B cell (primary cell): ENCODE measurements at regions not wholly inside any gene's neighbourhood (a gene's known extent, or its start where the extent isn't known, plus 50 kb on each side); places are given as distances from the start of the nearest gene placed in this dataset.

ENCODE experiments used
- ATAC-seq: fragments of 200-7000 bp; cut with Tn5 transposase; one replicate; pipeline ENCODE4 v1.10.0; 2021; ENCODE audit warnings: low read depth, mild to moderate bottlenecking, moderate number of reproducible peaks, moderate library complexity
- CTCF ChIA-PET: fragments of 350-600 bp; sonication (Branson Sonifier 250); formaldehyde crosslinking; loops from one replicate; lab custom pipeline; 2021; ENCODE audit warnings: antibody characterized with exemption, inconsistent platforms; lab: Charles Lee
- POLR2A ChIA-PET: fragments of 350-600 bp; sonication (Branson Sonifier 250); formaldehyde crosslinking; loops from one replicate; lab custom pipeline; 2021; ENCODE audit warnings: antibody characterized with exemption; lab: Charles Lee
- DNase-seq: peaks from one replicate; pipeline ENCODE4 v3.0.0; 2013
- H2AFZ ChIP-seq: 2 replicates; pipeline ENCODE4 v1.6.1; 2012; ENCODE audit warnings: mild to moderate bottlenecking, low read depth, low read length; ENCODE audit not compliant: insufficient read depth, poor library complexity, severe bottlenecking
- H3K27ac ChIP-seq, 2 donors: 1 replicate in 1 of 2; 2 replicates in 1 of 2; pipeline ENCODE4 v1.5.1; 2012 to 2013; ENCODE audit warnings: low read length in 2 of 2, mild to moderate bottlenecking in 2 of 2, moderate library complexity in 1 of 2
- H3K27me3 ChIP-seq, 4 experiments: fragments of 200-600 bp in 1 of 4; sonication (generic) in 1 of 4; replicated peaks in 1 of 4; 1 replicate in 2 of 4; 2 replicates in 2 of 4; pipeline versions ENCODE4 v1.6.1 to v1.7.0; 2013 to 2016; ENCODE audit warnings: low read length in 3 of 4, mild to moderate bottlenecking in 2 of 4, mixed read lengths in 1 of 4, moderate library complexity in 1 of 4; ENCODE audit not compliant: insufficient read depth in 4 of 4, control insufficient read depth in 3 of 4; ENCODE audit errors: control extremely low read depth in 1 of 4
- H3K36me3 ChIP-seq, 2 experiments: replicated peaks in 1 of 2; 1 replicate in 1 of 2; 2 replicates in 1 of 2; pipeline versions ENCODE4 v1.6.1 to v1.7.1; 2013; ENCODE audit warnings: low read length in 1 of 2; ENCODE audit not compliant: insufficient read depth in 2 of 2, control insufficient read depth in 1 of 2; ENCODE audit errors: control extremely low read depth in 1 of 2, extremely low read depth in 1 of 2
- H3K4me1 ChIP-seq, 2 donors: fragments of 200-600 bp in 1 of 2; sonication (generic) in 1 of 2; 1 replicate in 1 of 2; 2 replicates in 1 of 2; pipeline versions ENCODE4 v1.5.1 to v1.6.1; 2013 to 2017; ENCODE audit warnings: low read length in 2 of 2; ENCODE audit not compliant: control insufficient read depth in 2 of 2, insufficient read depth in 2 of 2
- H3K4me2 ChIP-seq: replicated peaks from 2 replicates; pipeline ENCODE3; 2012; ENCODE audit warnings: mild to moderate bottlenecking, low read depth, low read length; ENCODE audit not compliant: poor library complexity, severe bottlenecking
- H3K4me3 ChIP-seq, 5 experiments: fragments of 200-600 bp in 1 of 5; sonication (generic) in 1 of 5; 1 replicate in 3 of 5; 2 replicates in 2 of 5; pipeline versions ENCODE4 v1.5.1 to v1.7.0; 2011 to 2016; ENCODE audit warnings: low read length in 4 of 5, mild to moderate bottlenecking in 4 of 5, low read depth in 2 of 5, control low read depth in 1 of 5, moderate library complexity in 1 of 5; ENCODE audit not compliant: insufficient read depth in 1 of 5; ENCODE audit errors: control extremely low read depth in 1 of 5, extremely low read depth in 1 of 5
- H3K79me2 ChIP-seq: fragments of 200-600 bp; sonication (generic); one replicate; pipeline ENCODE4 v1.6.0; 2016; ENCODE audit warnings: low read length; ENCODE audit not compliant: control insufficient read depth, insufficient read depth
- H3K9ac ChIP-seq: fragments of 200-600 bp; sonication (generic); 2 replicates; pipeline ENCODE4 v1.6.1; 2017; ENCODE audit warnings: mild to moderate bottlenecking, low read length, moderate library complexity
- H3K9me3 ChIP-seq, 3 donors: one replicate each; pipeline versions ENCODE4 v1.6.1 to v1.7.1; 2013; ENCODE audit warnings: low read length in 2 of 3; ENCODE audit not compliant: control insufficient read depth in 2 of 3, insufficient read depth in 1 of 3; ENCODE audit errors: control extremely low read depth in 1 of 3
- H4K20me1 ChIP-seq: 2 replicates; pipeline ENCODE4 v1.6.0; 2012; ENCODE audit warnings: mild to moderate bottlenecking, low read length; ENCODE audit not compliant: insufficient read depth, control insufficient read depth, poor library complexity, severe bottlenecking
- H3K27ac Mint-ChIP-seq: one replicate; pipeline ENCODE4 v1.8.0; 2021; ENCODE audit warnings: mixed read lengths
- H3K27me3 Mint-ChIP-seq: one replicate; pipeline ENCODE4 v1.8.0; 2021; ENCODE audit warnings: mixed read lengths
- H3K4me1 Mint-ChIP-seq: one replicate; pipeline ENCODE4 v1.8.0; 2021; ENCODE audit warnings: mixed read lengths
- H3K4me3 Mint-ChIP-seq: one replicate; pipeline ENCODE4 v1.8.0; 2021; ENCODE audit warnings: mixed read lengths
- H3K9me3 Mint-ChIP-seq: one replicate; pipeline ENCODE4 v1.8.0; 2022; ENCODE audit warnings: mixed read lengths; ENCODE audit not compliant: insufficient read depth
- EZH2 ChIP-seq: IDR thresholded peaks from 2 replicates; pipeline ENCODE4 v1.6.1; 2012; ENCODE audit warnings: borderline replicate concordance, low read depth, mild to moderate bottlenecking, moderate library complexity, low read length; ENCODE audit not compliant: insufficient read depth, poor library complexity, severe bottlenecking
- WGBS: methylation state at CpG from one replicate; pipeline ENCODE4 v1.1.5; 2013; ENCODE audit warnings: missing lambda C conversion rate; ENCODE audit not compliant: insufficient coverage; 5-methylcytosine and 5-hydroxymethylcytosine counted together
- intact Hi-C: fragments of 100-400 bp; cut with micrococcal nuclease; formaldehyde crosslinking; loops from one replicate; pipeline ENCODE4 v1.10.0; 2022
- TF ChIP-seq, protein P1 (sequence below): fragments of 200-600 bp; IDR thresholded peaks from one replicate; pipeline ENCODE4 v1.8.0; 2022; ENCODE audit warnings: antibody characterized with exemption, mild to moderate bottlenecking

DNA sequence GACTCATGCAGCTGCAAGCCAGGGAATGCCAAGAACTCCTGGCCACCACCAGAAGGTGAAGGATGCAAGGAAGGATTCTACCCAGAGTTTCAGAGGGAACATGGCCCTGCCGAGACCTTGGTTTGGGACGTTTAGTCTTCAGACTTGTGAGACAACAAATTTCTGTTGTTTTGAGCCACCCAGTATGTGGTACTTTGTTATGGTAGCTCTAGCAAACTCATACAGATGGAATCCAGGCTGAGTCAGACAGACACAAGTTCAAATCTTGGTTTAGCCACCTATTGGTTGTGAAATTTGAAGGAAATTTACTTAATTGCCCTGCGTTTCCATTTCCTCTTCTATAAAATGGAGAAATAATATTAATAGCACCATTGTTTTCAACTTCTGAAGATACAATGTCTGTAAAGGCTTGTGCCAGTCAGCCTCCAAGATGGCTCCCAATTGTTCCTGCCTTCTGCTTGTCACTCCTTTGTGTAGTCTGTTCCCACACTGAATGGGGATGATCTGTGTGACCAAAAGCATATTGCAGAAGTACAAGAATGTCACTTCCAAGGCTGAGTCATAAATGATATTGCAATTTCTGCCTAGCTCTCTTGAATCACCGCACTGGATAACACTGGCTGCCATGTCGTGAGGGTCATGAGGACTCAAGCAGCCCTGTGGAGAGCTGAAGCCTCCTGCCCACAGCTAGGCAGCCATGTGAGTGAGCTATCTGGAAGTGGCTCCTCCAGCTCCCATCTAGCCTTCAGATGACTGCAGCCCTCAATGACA is 223.5 kb upstream of the PROK2 start:
- H3K9ac ChIP-seq = no peak overlapping the region
- TF ChIP-seq EZH2 = no peak
- TF ChIP-seq, protein P1, sequence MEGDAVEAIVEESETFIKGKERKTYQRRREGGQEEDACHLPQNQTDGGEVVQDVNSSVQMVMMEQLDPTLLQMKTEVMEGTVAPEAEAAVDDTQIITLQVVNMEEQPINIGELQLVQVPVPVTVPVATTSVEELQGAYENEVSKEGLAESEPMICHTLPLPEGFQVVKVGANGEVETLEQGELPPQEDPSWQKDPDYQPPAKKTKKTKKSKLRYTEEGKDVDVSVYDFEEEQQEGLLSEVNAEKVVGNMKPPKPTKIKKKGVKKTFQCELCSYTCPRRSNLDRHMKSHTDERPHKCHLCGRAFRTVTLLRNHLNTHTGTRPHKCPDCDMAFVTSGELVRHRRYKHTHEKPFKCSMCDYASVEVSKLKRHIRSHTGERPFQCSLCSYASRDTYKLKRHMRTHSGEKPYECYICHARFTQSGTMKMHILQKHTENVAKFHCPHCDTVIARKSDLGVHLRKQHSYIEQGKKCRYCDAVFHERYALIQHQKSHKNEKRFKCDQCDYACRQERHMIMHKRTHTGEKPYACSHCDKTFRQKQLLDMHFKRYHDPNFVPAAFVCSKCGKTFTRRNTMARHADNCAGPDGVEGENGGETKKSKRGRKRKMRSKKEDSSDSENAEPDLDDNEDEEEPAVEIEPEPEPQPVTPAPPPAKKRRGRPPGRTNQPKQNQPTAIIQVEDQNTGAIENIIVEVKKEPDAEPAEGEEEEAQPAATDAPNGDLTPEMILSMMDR = no peak
- no peak overlapping the region for H3K4me2 ChIP-seq
- H4K20me1 ChIP-seq = no peaks in the 10 kb centered on the region
- no peak overlapping the region for H2AFZ ChIP-seq
- no peaks in the 10 kb centered on the region for H3K36me3 ChIP-seq
- CTCF ChIA-PET = no interaction called here
- no peaks in the 10 kb centered on the region for H3K4me1 ChIP-seq
- no peaks in the 10 kb centered on the region for H3K9me3 Mint-ChIP-seq
- POLR2A ChIA-PET = no interaction called here
- H3K27ac Mint-ChIP-seq = no peak overlapping the region
- no peak overlapping the region for H3K4me3 Mint-ChIP-seq
- H3K27ac ChIP-seq = no peak overlapping the region
- H3K27me3 ChIP-seq = peaks cover 0 to 13% (median 0%) of the 10 kb centered on the region in 4 experiments
- 95% methylated on average over 4 of the region's 5 CpGs for WGBS
- H3K4me1 Mint-ChIP-seq = no peaks in the 10 kb centered on the region
- DNase-seq (no peak), ATAC-seq (no peak)
- intact Hi-C loops = no loop called here
- H3K9me3 ChIP-seq = no peaks in the 10 kb centered on the region
- no peak overlapping the region for H3K4me3 ChIP-seq
- H3K79me2 ChIP-seq = no peaks in the 10 kb centered on the region
- peaks cover 22% of the 10 kb centered on the region for H3K27me3 Mint-ChIP-seq
